COLO829 (cell line): ENCODE measurements at regions not wholly inside any gene's neighbourhood (a gene's known extent, or its start where the extent isn't known, plus 50 kb on each side); places are given as distances from the start of the nearest gene placed in this dataset.

Experiments used
- DNase-seq: peaks from one replicate; pipeline ENCODE4 v3.0.0; 2012; ENCODE audit warnings: low spot score

DNA sequence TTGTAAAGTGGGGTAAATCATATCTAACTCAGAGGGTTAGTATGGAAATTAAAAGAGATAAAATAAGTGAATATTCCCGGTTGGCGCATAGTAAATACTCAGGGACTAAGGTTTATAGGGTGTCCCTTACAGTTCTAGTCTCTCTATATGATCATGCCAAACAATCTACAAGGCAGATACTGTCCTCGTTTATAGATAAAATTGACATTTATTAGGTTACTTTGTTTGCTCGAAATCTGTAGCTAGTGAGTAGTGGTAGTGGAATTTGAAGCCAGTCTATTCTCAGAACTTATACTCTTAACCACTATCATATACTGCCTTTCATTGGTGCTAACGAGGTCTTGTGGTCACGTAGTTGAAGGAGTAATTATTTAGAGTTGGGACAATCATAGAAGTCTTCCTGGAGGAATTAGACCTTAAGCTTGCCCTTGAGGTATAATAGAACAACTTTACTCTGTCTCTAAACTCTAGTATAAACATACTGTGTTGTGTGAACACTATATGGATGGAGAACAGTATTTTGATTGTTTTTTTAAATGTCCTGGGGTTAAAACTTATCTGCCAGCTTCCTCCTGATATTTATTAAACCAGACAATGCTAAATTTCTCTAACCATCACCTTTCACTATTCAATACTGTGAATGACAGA, 324.0 kb downstream of the STIM2 start:
- peak; percentile 41 for DNase-seq

DNA sequence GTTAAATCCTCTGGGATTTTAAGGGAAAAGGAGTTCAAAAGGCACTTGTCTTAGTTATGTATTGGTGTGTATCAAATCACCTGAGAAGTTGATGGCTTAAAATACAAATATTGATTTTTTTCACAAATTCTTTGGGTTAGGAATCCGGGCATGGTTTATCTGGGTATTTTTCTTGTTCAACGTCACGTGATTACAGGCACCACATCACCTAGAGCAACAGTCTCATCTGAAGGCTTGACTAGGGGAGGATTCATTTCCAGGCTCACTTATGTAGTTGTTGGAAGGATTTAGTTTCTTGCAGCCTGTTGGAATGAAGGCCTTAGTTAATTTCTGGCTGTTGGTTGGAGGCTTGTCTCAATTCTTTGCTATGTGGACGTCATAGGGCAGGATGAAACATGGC, 326.1 kb downstream of the STIM2 start:
- no peak for DNase-seq

DNA sequence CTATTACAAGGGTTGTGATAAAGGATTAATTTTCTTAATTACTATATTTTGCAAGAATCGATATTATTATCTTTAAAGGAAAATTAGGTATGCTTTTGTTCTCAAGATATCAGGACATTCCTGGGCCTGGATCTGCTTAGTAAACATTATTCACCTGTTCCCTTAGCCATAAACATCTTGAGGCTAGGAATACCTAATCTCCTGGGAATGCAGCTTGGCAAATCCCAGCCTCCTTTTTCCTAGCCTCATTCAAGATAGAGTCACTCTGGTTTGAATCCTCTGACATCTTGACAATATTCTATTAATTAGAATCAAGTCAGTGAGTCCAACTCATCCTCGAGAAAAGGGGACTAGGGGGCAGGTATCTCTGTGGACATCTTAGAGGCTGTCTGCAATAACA, 327.1 kb downstream of the STIM2 start:
- DNase-seq, result no peak

DNA sequence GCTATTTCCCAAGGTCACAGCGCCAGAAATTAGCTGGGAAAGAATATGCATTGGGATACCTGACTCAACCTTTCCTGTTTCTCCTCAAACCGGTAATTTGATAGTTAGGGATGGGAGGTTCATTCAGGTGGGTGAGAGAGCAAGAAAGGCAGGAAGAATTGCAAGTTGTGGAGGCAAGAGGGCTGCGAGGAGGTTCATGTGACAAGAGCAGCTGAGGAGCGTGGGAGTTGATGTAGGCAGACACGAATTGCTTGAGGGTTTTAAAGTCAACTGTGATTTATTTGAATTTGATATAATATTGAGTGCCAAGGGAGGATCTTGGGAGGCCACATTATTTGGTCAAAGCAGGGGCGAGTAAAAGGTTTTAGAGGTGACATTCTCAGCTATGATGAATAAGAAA, 329.0 kb downstream of the STIM2 start:
- DNase-seq, result peak; percentile 23

DNA sequence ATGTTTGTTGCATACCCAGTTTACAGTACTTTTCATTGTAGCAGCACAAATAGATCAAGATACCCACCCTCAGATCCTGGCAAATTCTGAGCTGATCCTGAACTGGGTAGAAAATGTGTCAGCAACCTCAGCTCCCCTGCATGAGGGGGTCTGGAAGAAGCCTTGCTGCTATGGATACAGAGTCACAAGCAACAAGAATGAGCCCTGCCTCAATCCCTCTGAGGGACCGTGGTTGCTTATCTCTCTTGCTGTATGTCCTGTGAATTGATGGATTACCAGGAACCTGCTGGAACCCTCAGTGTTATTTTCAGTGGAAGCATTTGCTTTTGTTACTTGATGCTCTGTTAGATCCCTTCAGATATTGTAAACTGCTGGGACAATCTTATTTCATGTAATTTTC, 331.0 kb downstream of the STIM2 start:
- DNase-seq, result no peak

DNA sequence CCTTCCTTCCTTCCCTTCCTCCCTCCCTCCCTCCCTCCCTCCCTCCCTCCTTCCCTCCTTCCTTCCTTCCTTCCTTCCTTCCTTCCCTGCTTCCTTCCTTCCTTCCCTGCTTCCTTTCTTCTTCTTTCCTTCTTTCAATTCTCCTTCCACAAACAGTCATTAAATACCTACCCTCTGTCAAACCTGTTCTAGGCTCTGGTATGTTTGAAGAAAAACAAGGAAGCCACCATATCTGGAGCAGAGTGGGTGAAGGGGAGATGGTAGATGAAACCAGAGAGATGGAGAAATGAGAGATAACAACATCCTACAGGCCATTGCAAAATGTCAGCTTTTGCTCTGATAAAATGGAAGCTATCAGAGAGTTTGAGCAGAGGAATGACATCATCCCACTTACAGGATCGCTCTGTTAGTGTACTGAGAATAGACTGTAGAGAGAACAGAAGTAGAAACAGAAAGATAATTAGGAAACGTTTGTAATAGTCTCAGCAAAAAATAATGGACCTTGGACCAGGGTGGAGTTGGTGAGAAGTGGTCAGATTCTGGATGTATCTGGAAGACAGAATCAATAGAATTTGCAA, 334.0 kb downstream of the STIM2 start:
- no peak for DNase-seq

DNA sequence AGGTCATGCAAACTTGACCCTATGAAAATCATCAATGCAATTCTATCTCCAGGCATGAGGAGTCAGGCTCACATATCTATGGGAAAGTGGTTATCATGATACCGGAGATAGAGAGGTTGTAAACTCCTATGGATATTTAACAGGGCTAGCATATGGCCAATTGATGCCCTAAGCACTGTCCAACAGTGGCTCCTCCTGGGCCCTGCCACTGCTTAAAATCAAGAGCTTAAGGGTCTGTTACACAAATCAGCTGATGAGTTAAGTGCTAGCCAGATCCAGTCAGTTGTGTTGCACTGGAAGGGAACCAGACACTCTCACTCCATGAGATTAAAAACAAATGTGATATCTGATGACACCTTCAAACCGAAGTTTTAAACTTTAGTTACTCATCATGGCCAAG, 337.6 kb downstream of the STIM2 start:
- DNase-seq, result no peak

DNA sequence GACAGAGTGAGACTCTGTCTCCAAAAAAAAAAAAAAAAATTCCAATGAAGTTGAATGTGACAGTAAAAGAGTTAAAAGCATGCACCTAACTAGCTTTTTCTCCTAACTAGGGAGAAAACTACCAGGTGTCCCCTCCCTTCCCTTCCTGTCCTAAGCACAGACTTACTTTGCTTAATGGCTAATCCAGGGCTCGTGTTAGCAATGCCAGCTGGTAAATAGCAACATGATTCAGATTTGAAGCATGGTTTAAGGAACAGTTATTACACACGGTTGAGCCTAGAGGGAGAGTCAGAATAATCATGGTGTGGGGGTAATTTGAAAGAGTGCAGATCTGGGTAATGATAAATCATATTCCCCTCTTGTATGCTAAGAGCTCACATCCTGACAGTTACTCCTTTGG, 338.3 kb downstream of the STIM2 start:
- DNase-seq, result no peak

DNA sequence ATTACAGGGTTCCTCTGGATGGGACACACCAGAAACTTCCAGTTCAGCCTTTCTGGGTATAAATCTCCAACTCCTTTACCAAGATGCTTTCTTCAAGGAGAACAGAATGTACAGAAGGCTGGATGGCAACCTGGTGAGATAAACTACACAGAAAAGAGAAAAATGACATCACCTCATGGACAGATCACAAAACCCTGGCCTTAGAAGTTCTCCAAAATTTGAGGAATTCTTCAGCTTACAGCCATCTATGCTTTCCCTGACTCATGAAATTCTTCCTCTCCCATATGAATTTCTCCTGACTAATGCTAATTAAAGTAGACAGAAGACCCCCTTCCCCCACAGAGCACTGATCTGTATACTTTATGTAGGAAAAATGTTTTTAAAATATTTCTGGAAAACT, 345.4 kb downstream of the STIM2 start:
- DNase-seq, result no peak

DNA sequence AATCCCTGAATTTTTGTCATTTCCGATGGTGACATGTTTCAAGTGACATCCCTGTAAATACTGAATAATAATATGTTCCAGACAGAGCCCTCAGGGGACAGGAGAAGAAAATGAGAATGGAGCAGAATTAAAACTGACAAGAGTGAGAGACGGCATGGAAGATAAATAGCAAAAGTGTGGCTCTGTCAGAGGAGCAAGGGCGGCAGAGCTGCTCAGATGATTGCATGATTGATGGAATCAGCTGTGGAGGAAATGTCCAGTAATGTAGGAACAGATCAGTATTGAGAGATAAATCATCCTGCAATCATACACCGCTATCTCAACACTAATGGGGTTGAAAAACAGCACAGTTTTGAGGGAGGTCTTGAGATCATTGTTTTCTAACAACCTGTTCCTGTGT, 350.3 kb downstream of the STIM2 start:
- no peak for DNase-seq

DNA sequence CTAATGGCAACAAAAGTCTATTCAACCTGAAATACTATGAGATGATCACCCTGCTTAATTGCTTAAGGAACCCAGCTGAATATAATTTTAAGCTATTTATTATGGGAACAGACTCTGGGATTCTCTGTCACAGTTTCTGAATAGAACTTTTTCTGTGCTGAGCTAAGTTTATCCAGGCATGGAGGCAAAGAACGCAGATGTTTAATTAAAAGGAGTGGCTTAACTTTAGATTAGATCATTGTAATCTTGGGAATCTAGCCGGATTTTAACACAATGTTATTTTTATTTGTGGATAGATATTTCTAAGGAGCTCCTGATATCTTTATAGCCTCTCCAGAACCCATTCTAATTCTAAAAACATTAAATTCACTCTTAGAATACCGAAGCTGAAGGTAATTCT, 353.4 kb downstream of the STIM2 start:
- no peak for DNase-seq

DNA sequence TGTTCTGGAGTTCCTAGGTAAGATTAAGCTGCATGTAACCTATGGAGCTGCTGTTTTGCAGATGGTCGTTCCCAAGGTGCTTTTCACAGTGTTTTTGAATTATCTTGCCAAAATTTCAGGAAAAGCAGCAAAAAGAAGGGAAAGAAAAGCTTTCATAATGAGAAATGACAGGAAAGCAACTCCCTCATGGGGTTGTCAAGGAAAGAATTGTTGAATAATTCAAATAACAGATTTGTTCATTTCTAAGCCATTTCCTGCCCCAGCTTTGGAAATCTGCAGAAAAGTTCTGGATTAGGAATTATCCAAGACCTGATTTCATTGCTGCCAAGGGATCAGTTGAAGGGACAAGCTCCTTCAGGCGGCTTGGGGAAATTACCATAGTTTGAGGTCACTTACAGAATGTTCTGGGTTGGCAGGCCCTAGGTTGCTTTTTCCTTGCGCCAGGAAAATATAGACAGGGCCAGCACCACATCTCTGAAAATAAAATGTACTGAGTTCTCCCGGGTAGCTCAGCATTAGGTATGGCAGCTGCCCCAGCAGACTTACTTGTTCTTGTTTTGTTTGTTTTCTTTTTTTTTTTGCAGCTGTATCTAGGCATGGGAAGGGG, 354.7 kb downstream of the STIM2 start:
- no peak for DNase-seq

DNA sequence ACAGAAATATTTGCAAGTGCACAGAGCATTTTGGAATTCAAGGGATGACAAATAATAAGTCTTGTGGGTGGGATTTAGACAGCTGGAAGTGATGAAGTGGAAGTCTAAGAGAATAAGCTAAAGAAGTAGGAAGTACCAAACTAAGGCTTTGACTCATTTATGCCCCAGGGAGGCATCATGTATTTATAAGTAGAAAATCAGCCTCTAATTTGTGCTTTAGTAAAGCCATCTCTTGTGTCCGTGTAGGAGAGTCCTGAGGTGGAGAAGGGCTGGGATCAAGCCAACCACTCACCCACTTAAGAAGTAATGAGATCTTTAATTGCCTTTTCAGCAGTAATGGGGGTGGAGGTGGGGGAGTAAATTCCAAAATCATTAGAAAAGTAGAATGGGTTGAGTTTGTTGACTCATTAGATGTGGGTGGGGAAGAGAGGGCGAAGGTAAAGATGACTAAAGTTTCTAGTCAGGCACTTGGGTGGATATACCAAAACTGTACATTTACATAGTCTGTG, 356.7 kb downstream of the STIM2 start:
- peak; percentile 37 for DNase-seq

DNA sequence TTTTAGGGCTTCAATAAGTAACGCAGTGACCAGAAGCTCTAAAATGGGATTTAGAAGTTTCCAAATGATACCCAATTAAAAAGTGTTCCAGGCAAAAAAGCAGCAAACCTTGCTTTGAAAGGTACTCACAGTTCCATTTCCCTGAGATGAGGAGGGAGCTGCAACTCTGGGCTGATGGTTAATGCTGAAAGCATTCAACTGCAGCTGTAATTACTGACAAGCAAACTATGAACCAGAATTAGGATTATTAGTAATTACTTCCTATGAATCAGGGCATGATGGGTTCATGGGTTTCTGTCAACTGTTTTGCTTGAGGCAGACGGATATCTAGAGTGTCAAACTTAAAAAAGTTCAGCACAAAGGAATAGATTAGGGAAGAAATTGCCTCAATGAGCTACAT, 357.4 kb downstream of the STIM2 start:
- no peak for DNase-seq

DNA sequence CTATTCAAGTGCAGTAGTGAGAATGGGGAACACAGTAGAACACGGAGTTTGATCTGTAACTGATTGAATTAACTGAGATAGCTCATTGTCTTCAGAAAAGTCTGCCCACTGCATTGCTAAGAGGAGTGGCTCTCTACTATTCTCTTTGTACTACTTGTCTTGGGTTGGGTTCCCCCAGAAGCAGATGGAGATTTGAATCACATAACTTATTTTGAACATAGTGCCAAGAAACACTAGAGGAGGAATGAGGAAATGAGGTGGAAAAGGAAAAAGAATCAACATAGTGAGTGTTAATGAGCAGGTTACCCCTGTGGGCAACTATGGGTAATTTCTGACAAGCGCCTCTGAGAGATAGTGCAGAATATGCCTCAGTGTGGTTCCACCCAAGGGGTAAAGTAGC, 362.7 kb downstream of the STIM2 start:
- DNase-seq, result peak; percentile 19

DNA sequence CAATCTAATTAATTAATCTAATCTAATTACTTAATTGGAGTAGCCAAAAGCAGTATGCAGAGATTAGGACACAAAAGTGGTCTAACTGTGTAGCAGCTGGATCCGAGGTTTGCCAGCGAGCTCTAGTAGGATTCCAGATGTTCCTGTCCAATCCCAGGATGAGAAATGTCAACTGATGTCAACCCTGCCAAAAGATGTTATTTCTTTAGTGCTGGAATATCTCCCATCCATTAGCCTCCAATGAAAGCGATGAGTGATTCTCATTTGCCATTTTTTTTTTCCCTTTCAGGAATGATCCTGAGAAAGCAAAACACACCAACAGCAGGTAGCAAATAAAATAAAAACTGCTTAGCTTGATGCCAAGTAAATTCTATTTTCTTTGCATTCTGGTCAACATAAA, 372.9 kb downstream of the STIM2 start:
- DNase-seq, result no peak

DNA sequence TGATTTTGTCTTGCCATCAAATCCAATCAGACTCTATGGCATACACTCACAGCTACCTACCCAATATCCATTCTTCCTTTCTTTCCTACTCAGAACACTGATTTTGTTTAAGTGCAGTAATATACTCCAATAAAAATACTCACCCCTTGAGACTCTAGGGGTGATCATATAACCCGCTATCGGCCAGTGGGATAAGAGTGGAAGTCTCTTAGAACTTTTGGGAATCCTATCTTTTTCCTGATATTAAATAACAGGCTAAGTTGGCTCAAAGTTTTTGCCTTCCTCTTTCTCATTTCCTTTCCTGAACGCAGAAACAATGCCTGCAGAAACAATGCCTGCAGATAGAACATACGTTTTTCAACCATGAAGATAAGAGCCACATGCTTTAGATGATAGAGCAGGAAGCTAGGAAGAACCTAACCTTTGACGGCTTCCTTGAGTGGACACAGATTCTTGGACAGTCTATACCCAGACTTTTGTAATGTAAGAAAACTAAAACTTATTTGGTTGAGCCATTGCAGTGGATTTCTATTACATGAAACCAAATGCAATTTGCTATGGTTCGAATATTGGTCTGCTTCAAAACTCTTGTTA, 373.8 kb downstream of the STIM2 start:
- DNase-seq, result no peak

DNA sequence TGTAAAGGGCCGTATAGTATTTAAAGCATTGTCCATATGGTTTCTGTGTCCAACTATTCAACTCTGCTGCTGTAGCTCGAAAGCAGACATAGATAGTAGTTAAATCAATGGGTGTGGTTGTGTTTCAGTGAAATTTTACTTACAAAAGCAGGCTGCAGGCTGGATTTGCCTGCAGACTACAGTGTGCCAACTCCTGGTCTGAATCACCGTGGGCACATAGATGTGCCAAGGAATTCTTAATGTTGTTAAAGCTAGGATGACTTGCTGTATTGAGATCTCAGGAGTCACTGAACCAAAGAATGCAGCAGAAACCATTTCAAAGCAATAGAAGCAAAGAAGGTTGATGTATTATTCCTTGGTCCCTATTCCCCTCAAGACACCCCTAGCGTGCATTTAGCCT, 379.0 kb downstream of the STIM2 start:
- DNase-seq, result no peak

DNA sequence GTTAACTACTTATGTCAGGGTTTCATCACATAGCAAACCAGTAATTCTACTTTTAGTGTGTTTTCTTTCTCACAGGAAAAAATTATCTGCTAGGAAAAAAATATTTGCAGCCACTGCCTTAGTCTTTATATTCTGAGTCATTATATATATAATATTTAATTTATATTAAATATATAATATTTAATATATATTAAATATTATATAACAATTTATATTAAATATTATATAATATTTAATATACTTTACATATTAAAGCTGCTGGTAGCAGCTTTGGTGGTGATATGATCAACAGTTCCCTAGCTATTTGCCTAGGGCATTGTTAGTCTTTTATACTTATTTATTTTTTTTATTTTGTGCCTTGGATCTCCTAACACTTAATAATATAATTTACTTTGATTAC, 381.6 kb downstream of the STIM2 start:
- DNase-seq, result no peak

DNA sequence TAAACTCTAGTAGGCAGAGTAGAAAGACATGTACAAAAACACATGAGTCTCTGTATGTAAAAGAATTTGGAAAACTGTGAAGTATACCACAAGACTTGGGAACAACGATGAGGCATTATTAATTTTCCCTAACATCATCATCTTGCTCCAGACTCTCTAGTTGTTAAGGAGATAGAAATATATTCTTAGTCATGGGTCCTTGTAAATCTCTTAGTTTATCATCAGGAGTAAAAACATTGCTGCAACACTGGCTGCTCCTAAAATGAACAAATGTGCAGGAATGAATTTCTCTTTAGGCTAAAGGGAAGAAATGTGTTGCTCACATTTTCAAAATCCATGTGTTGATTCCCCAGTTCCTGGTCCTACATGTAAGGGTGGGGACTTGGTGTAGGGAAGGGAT, 384.6 kb downstream of the STIM2 start:
- no peak for DNase-seq

DNA sequence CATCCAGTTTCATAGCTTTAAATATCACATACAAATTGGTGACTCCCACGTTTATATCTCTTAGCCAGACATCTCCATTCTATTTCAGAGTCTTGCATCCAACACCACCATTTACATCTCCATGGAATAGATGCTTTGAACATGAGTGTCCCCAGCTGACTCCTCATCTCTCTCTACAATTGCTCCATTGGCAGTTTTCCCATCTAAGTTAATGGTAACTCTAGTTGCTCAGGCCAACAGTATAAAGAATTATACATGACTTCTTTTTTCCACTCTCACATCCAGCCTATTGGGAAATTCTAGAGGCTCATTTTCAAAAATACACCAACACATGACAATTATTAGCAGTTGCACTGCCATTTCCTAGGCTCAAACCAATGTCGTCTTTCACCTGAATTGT, 388.2 kb downstream of the STIM2 start:
- no peak for DNase-seq

DNA sequence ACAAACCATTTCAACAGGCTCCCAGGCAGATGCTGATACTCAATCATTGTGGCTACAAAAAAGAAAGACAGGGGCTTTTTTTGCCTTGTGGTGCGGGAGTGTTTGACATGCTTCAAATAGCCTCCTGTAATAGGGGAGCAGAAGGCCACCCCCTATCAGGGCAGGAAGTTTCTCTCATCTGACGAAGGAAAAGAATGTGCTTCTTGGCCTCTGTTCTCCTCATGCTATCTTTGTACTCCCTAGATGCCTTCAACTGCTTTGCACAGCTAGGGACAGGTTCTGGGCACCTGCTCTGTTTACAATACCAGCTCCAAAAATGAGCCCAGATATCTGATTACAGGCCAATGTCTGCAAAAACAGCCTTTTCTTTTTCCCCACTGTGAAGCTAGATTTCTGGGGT, 391.1 kb downstream of the STIM2 start:
- no peak for DNase-seq

DNA sequence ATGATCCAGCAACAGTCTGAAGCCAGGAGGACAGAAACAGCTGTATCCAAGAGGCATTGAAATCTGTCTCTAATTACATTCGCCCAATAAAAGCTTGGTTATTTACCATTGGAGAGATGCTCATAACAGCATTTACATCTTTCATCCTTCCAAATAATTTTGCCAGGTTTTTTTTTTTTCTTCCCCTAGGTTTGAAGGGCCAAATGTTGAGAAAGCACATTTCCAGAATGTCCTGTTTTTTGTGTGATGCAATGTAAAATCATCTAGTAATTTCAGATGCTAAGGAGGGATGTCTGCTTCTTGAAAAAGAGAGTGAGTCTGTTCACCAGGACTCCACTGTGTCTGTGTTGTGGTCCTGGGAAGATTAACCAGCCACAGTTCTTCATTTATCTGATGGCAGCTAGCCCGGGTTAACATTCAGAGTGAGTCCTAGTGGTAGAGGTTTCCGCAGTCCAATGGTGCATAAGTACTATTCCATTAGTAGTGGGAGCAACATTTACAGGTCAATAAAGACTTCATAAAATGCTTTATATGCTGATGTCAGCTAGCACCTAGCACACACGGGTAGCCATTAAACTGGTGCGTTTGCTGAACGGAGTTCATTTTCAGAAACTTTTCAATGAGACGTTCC, 406.8 kb downstream of the STIM2 start:
- no peak for DNase-seq
